ENCODE measurements at regions not wholly inside any gene's neighbourhood (a gene's known extent, or its start where the extent isn't known, plus 50 kb on each side); places are given as distances from the start of the nearest gene placed in this dataset.

- TF ChIP-seq SAP30 (IDR thresholded peaks at IDR 0.05; ENCODE audit: insufficient read depth, insufficient replicate concordance, low read length) (no peak), SP1 (IDR thresholded peaks at IDR 0.05; ENCODE audit: low read depth, low read length) (no peak), BRCA1 (IDR thresholded peaks at IDR 0.05; ENCODE audit: low read depth, low read length) (no peak), POU5F1 (IDR thresholded peaks at IDR 0.05; ENCODE audit: low read depth, low read length) (no peak), CHD1 (IDR thresholded peaks at IDR 0.05; ENCODE audit: low read depth, low read length) (no peak), CTBP2 (IDR thresholded peaks at IDR 0.05; ENCODE audit: borderline replicate concordance, insufficient read depth, insufficient read length, low read length) (no peak), POLR2AphosphoS5 (IDR thresholded peaks at IDR 0.05; ENCODE audit: low read depth, low read length) (no peak)
Measured at GRCh38 chr13:67588607-67589006, 358.5 kb upstream of the PCDH9 start (continued).

All from H1 (cell line).